Lower lobe of right lung (tissue), 2 donors: ENCODE measurements at regions not wholly inside any gene's neighbourhood (a gene's known extent, or its start where the extent isn't known, plus 50 kb on each side); places are given as distances from the start of the nearest gene placed in this dataset.

ENCODE experiments used
- ATAC-seq, 2 donors: fragments of 200-7000 bp; cut with Tn5 transposase; one replicate each; pipeline ENCODE4 v1.9.1; 2020 to 2022; ENCODE audit warnings: mild to moderate bottlenecking in 2 of 2, moderate library complexity in 2 of 2
- DNase-seq: peaks from one replicate; pipeline ENCODE4 v3.0.0-alpha.2; 2020
- H3K27ac ChIP-seq: fragments of 200-600 bp; one replicate; pipeline ENCODE4 v1.8.0; 2022
- H3K27me3 ChIP-seq: fragments of 200-600 bp; one replicate; pipeline ENCODE4 v1.8.0; 2022; ENCODE audit warnings: low read depth
- H3K36me3 ChIP-seq: fragments of 200-600 bp; one replicate; pipeline ENCODE4 v1.8.0; 2022; ENCODE audit warnings: mild to moderate bottlenecking
- H3K4me1 ChIP-seq: fragments of 200-600 bp; one replicate; pipeline ENCODE4 v1.8.0; 2022
- H3K4me3 ChIP-seq: fragments of 200-600 bp; one replicate; pipeline ENCODE4 v1.8.0; 2022; ENCODE audit warnings: mild to moderate bottlenecking
- H3K9me3 ChIP-seq: fragments of 200-600 bp; one replicate; pipeline ENCODE4 v1.8.0; 2022
- CTCF ChIP-seq: fragments of 200-600 bp; IDR thresholded peaks from one replicate; pipeline ENCODE4 v1.8.0; 2022; ENCODE audit warnings: antibody characterized with exemption, mild to moderate bottlenecking
- intact Hi-C: fragments of 100-400 bp; cut with DNase I; formaldehyde crosslinking; loops from one replicate; pipeline ENCODE4 v1.11.0; 2022
- donor health status: DM: no; HTN: yes; CAD: no; lungs with severe emphysema.

- Histone ChIP-seq H3K36me3 (no peaks in the 10 kb centered on the region), H3K4me1 (no peaks in the 10 kb centered on the region), H3K4me3 (no peak overlapping the region), H3K27me3 (no peaks in the 10 kb centered on the region), H3K27ac (no peak overlapping the region), H3K9me3 (no peaks in the 10 kb centered on the region)
- no peak for ATAC-seq
- no peak for TF ChIP-seq CTCF
- intact Hi-C loops: no loop called here
- DNase-seq: no peak
These were observed 309.2 kb upstream of the CCL2 start for GRCh38 chr17:33945646-33946546.

GRCh38 chr17:33947762-33948161, 307.3 kb upstream of the CCL2 start:
- Histone ChIP-seq H3K4me1 (no peaks in the 10 kb centered on the region), H3K9me3 (no peaks in the 10 kb centered on the region)
- intact Hi-C loops: no loop called here

GRCh38 chr17:33948309-33948708, 306.8 kb upstream of the CCL2 start:
- ATAC-seq (no peak), DNase-seq (no peak)
- TF ChIP-seq CTCF: no peak
- Histone ChIP-seq H3K4me3 (no peak overlapping the region), H3K9me3 (no peaks in the 10 kb centered on the region), H3K27ac (no peak overlapping the region), H3K27me3 (no peaks in the 10 kb centered on the region), H3K36me3 (no peaks in the 10 kb centered on the region), H3K4me1 (no peaks in the 10 kb centered on the region)
- intact Hi-C loops: no loop called here

More at GRCh38 chr17:33947762-33948161, 307.3 kb upstream of the CCL2 start:
- DNase-seq (no peak), ATAC-seq (no peak)
- no peak overlapping the region for H3K27ac ChIP-seq
- no peaks in the 10 kb centered on the region for H3K27me3 ChIP-seq
- H3K36me3 ChIP-seq: no peaks in the 10 kb centered on the region
- H3K4me3 ChIP-seq: no peak overlapping the region
- no peak for TF ChIP-seq CTCF

- ATAC-seq (no peak), DNase-seq (no peak)
These were observed 306.0 kb upstream of the CCL2 start for GRCh38 chr17:33949100-33949499.

GRCh38 chr17:33950061-33950460, 305.0 kb upstream of the CCL2 start:
- no peaks in the 10 kb centered on the region for H3K4me1 ChIP-seq
- ATAC-seq (no peak), DNase-seq (no peak)
- no peak overlapping the region for H3K4me3 ChIP-seq
- intact Hi-C loops: no loop called here
- H3K9me3 ChIP-seq: no peaks in the 10 kb centered on the region
- TF ChIP-seq CTCF: no peak
- H3K27ac ChIP-seq: no peak overlapping the region
- no peaks in the 10 kb centered on the region for H3K27me3 ChIP-seq
- no peaks in the 10 kb centered on the region for H3K36me3 ChIP-seq

More at GRCh38 chr17:33949100-33949499, 306.0 kb upstream of the CCL2 start:
- Histone ChIP-seq H3K4me1 (no peaks in the 10 kb centered on the region), H3K9me3 (no peaks in the 10 kb centered on the region), H3K36me3 (no peaks in the 10 kb centered on the region), H3K4me3 (no peak overlapping the region), H3K27ac (no peak overlapping the region), H3K27me3 (no peaks in the 10 kb centered on the region)
- intact Hi-C loops: no loop called here
- TF ChIP-seq CTCF: no peak
